HG03378 (cell line): ENCODE measurements at regions not wholly inside any gene's neighbourhood (a gene's known extent, or its start where the extent isn't known, plus 50 kb on each side); places are given as distances from the start of the nearest gene placed in this dataset.

Source experiments
- ATAC-seq: cut with Tn5 transposase; IDR thresholded peaks from one replicate; pipeline ENCODE4 v1.9.1; 2021; ENCODE audit warnings: mild to moderate bottlenecking, moderate library complexity; ENCODE audit not compliant: unreplicated experiment

GRCh38 chr7:21084286-21084685, 297.6 kb upstream of the SP8 start:
- ATAC-seq: no peak

GRCh38 chr7:21086688-21087087, 300.0 kb upstream of the SP8 start:
- ATAC-seq: no peak

GRCh38 chr7:21089653-21090052, 303.0 kb upstream of the SP8 start:
- no peak for ATAC-seq

- ATAC-seq: no peak
These were observed 306.3 kb upstream of the SP8 start for GRCh38 chr7:21092766-21093702.

- ATAC-seq: no peak
These were observed 307.9 kb upstream of the SP8 start for GRCh38 chr7:21094589-21094988.

GRCh38 chr7:21099432-21099831, 312.7 kb upstream of the SP8 start:
- peak; percentile 75 for ATAC-seq

GRCh38 chr7:21099955-21100354, 313.3 kb upstream of the SP8 start:
- no peak for ATAC-seq

- no peak for ATAC-seq
These were observed 314.9 kb upstream of the SP8 start for GRCh38 chr7:21101541-21101940.

- ATAC-seq: no peak
These were observed 316.9 kb upstream of the SP8 start for GRCh38 chr7:21103426-21104123.

- ATAC-seq: no peak
These were observed 317.4 kb upstream of the SP8 start for GRCh38 chr7:21104124-21104500.

- no peak for ATAC-seq
These were observed 319.6 kb upstream of the SP8 start for GRCh38 chr7:21106296-21106732.

GRCh38 chr7:21107101-21107500, 320.4 kb upstream of the SP8 start:
- no peak for ATAC-seq

- ATAC-seq: no peak
These were observed 319.7 kb upstream of the SP4 start for GRCh38 chr7:21108182-21108581.

GRCh38 chr7:21113609-21114415, 314.1 kb upstream of the SP4 start:
- ATAC-seq: peak; percentile 86

- ATAC-seq: no peak
These were observed 304.3 kb upstream of the SP4 start for GRCh38 chr7:21123586-21123985.

GRCh38 chr7:21125297-21125696, 302.6 kb upstream of the SP4 start:
- ATAC-seq: no peak

- no peak for ATAC-seq
These were observed 299.6 kb upstream of the SP4 start for GRCh38 chr7:21128062-21128817.

- ATAC-seq: no peak
These were observed 296.0 kb upstream of the SP4 start for GRCh38 chr7:21131897-21132296.

GRCh38 chr7:21134631-21135030, 293.3 kb upstream of the SP4 start:
- no peak for ATAC-seq

- ATAC-seq: no peak
These were observed 292.4 kb upstream of the SP4 start for GRCh38 chr7:21135437-21135836.

- ATAC-seq: no peak
These were observed 290.2 kb upstream of the SP4 start for GRCh38 chr7:21137640-21138039.
